A549 (cell line): ENCODE measurements at regions not wholly inside any gene's neighbourhood (a gene's known extent, or its start where the extent isn't known, plus 50 kb on each side); places are given as distances from the start of the nearest gene placed in this dataset.
"Not testable (repeated sequence)": the region's sequence is repeated elsewhere in the genome, so short reads cannot be mapped to it uniquely, and the experiment has no call there.

Experiments used
- ATAC-seq, 2 experiments: fragments of 200-7000 bp in 1 of 2; fragments of >200 bp in 1 of 2; cut with Nextera tagmentation in 1 of 2; cut with Tn5 transposase in 1 of 2; 3 replicates each; pipeline versions ENCODE4 v1.8.0 to v1.9.1; 2018 to 2020; ENCODE audit warnings: mild to moderate bottlenecking in 1 of 2, moderate library complexity in 1 of 2
- CTCF ChIA-PET: fragments of 300-600 bp; sonication (Branson Sonifier 250); formaldehyde crosslinking; extraction: SDS; loops from one replicate; lab custom pipeline; 2021; ENCODE audit warnings: antibody characterized with exemption, inconsistent platforms; lab: Yijun Ruan, JAX
- POLR2A ChIA-PET: fragments of 350-600 bp; formaldehyde crosslinking; extraction: SDS; loops from one replicate; lab custom pipeline; 2021; ENCODE audit warnings: antibody characterized with exemption, inconsistent platforms; lab: Yijun Ruan, JAX
- DNase-seq, 2 experiments: peaks; one replicate each; pipeline versions ENCODE4 v3.0.0 to v3.0.0-alpha.2; 2011 to 2016; ENCODE audit warnings: low read depth in 1 of 2, low spot score in 1 of 2
- FAIRE-seq: peaks from 2 replicates; lab custom pipeline; 2011; peaks lifted over from hg19 to GRCh38; lab: Jason Lieb, UNC
- H3K27ac ChIP-seq, 2 experiments: fragments of >200 bp; sonication (Bioruptor Twin); formaldehyde crosslinking; 3 replicates each; pipeline ENCODE4 v1.5.1; 2016 to 2017
- H3K4me1 ChIP-seq: fragments of >200 bp; sonication (Bioruptor Twin); formaldehyde crosslinking; 3 replicates; pipeline ENCODE4 v1.6.1; 2016
- H3K4me2 ChIP-seq: fragments of >200 bp; sonication (Bioruptor Twin); formaldehyde crosslinking; 3 replicates; pipeline ENCODE4 v1.6.1; 2016
- H3K4me3 ChIP-seq: fragments of >200 bp; sonication (Bioruptor Twin); formaldehyde crosslinking; 3 replicates; pipeline ENCODE4 v1.5.1; 2016
- H3K9me3 ChIP-seq: fragments of >200 bp; sonication (Bioruptor Twin); formaldehyde crosslinking; 3 replicates; pipeline ENCODE4 v1.6.1; 2016
- CBX2 ChIP-seq: fragments of 200-600 bp; sonication (generic); IDR thresholded peaks from 2 replicates; pipeline ENCODE4 v1.6.1; 2016; ENCODE audit warnings: low read depth, mild to moderate bottlenecking, borderline replicate concordance
- CBX8 ChIP-seq: fragments of 200-600 bp; sonication (generic); IDR thresholded peaks from 2 replicates; pipeline ENCODE4 v1.6.1; 2016
- CEBPB ChIP-seq, 2 experiments: fragments of >200 bp in 1 of 2; sonication (Bioruptor Twin) in 1 of 2; formaldehyde crosslinking in 1 of 2; IDR thresholded peaks; 2 replicates each; pipeline ENCODE4 v1.6.1; 2012 to 2016
- CHD4 ChIP-seq: fragments of 200-600 bp; sonication (generic); IDR thresholded peaks from 2 replicates; pipeline ENCODE4 v1.6.1; 2016; ENCODE audit warnings: antibody characterized with exemption, mild to moderate bottlenecking, borderline replicate concordance
- EHMT2 ChIP-seq: fragments of 200-600 bp; sonication (generic); IDR thresholded peaks from 2 replicates; pipeline ENCODE4 v1.6.1; 2016; ENCODE audit warnings: antibody characterized with exemption, low read depth, mild to moderate bottlenecking, moderate library complexity
- FOSL2 ChIP-seq, 2 experiments: fragments of 450-650 bp in 1 of 2; fragments of >200 bp in 1 of 2; sonication (Bioruptor Twin) in 1 of 2; formaldehyde crosslinking; IDR thresholded peaks; 2 replicates each; pipeline versions ENCODE4 v1.5.0 to v1.6.1; 2016 to 2020; ENCODE audit warnings: mild to moderate bottlenecking in 1 of 2, moderate library complexity in 1 of 2
- JUN ChIP-seq, 2 experiments: fragments of >200 bp; sonication (Bioruptor Twin); formaldehyde crosslinking; IDR thresholded peaks; 2 replicates in 1 of 2; 3 replicates in 1 of 2; pipeline ENCODE4 v1.6.1; 2016 to 2017
- POLR2AphosphoS2 ChIP-seq: conservative IDR thresholded peaks from 2 replicates; pipeline ENCODE4 v1.6.1; 2012; ENCODE audit warnings: low read length, improper control_type of control experiment, inconsistent platforms
- ZNF302 ChIP-seq: fragments of 250-450 bp; sonication (Bioruptor Pico); IDR thresholded peaks from 2 replicates; pipeline ENCODE4 v1.9.0; 2021; ENCODE audit warnings: inconsistent platforms, mild to moderate bottlenecking, moderate library complexity
- WGBS: methylation state at CpG from one replicate; pipeline ENCODE4 v1.1.6; 2017; ENCODE audit errors: missing lambda C conversion rate; 5-methylcytosine and 5-hydroxymethylcytosine counted together
- TF ChIP-seq, protein P1 (sequence below): IDR thresholded peaks from 2 replicates; pipeline ENCODE4 v1.6.1; 2012; ENCODE audit warnings: low read depth, borderline replicate concordance
- TF ChIP-seq, protein P2 (sequence below): fragments of 150-350 bp; IDR thresholded peaks from 2 replicates; pipeline ENCODE4 v1.6.1; 2014; ENCODE audit warnings: low read depth, mild to moderate bottlenecking, low read length
- TF ChIP-seq, protein P3 (sequence below): IDR thresholded peaks from 2 replicates; pipeline ENCODE4 v1.6.1; 2012

DNA sequence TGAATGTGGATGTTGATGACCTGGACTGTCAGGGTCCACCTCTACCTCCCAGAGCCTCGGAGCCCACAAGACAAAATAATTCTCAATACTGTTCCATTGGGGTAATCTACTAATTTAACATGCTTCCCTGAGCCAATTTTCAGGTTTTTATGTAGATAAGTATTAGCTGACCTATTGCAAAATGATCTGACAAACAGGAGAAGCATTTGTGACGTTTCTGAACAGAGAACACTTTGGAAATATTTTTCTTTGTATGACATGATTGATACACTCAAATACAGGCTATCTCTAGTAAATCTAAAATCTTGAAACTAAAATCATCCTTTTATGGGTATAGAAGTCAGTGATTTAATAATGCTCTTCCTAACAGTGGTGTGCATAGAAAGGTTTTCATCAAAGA lies 716.6 kb downstream of the KLHL13 start:
- POLR2A ChIA-PET = no interaction called here
- WGBS = 2% methylated on average over 2 of the region's 2 CpGs
- H3K4me2 ChIP-seq = no peak overlapping the region
- DNase-seq = no peak
- no peak overlapping the region for H3K4me3 ChIP-seq
- H3K9me3 ChIP-seq = no peaks in the 10 kb centered on the region
- FAIRE-seq = no peak
- TF ChIP-seq, protein P1, sequence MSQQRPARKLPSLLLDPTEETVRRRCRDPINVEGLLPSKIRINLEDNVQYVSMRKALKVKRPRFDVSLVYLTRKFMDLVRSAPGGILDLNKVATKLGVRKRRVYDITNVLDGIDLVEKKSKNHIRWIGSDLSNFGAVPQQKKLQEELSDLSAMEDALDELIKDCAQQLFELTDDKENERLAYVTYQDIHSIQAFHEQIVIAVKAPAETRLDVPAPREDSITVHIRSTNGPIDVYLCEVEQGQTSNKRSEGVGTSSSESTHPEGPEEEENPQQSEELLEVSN = no peak
- TF ChIP-seq ZNF302 (CRISPR knock-in tag) (no peak), FOSL2 (IDR thresholded peaks at IDR 0.05) (no peak), FOSL2 (CRISPR knock-in tag; IDR thresholded peaks at IDR 0.05) (no peak), CHD4 (no peak)
- H3K27ac ChIP-seq = no peak overlapping the region
- ATAC-seq = no peak
- CTCF ChIA-PET = no interaction called here
- no peaks in the 10 kb centered on the region for H3K4me1 ChIP-seq

DNA sequence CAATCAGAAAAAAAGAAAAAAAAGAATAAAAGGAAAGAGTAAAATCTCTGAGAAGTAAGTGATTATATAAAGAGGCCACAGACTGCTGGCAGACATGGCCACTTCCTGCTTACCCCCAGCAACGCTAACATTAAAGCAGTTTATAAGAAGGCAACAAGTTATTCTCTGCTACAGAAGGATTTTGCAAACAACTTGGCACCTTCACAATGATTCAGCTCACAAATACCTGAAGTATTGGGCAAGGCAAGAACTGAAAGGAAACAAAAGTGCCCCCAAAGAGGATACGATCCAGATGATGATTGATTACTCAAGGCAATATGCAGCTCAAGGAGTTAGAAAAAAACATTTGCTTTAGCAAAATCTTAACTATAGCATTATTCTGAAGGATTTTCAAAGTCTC lies 718.8 kb downstream of the KLHL13 start:
- H3K9me3 ChIP-seq = no peaks in the 10 kb centered on the region
- ChIA-PET POLR2A (no interaction called here), CTCF (no interaction called here)
- DNase-seq = no peak
- H3K4me1 ChIP-seq = no peaks in the 10 kb centered on the region
- H3K4me3 ChIP-seq = no peak overlapping the region
- ATAC-seq = no peak
- FAIRE-seq = no peak
- no peak overlapping the region for H3K27ac ChIP-seq
- 0% methylated on average over 2 of the region's 2 CpGs for WGBS
- no peak overlapping the region for H3K4me2 ChIP-seq
- TF ChIP-seq CBX2 = no peak
- no peak for TF ChIP-seq POLR2AphosphoS2
- TF ChIP-seq, protein P2, sequence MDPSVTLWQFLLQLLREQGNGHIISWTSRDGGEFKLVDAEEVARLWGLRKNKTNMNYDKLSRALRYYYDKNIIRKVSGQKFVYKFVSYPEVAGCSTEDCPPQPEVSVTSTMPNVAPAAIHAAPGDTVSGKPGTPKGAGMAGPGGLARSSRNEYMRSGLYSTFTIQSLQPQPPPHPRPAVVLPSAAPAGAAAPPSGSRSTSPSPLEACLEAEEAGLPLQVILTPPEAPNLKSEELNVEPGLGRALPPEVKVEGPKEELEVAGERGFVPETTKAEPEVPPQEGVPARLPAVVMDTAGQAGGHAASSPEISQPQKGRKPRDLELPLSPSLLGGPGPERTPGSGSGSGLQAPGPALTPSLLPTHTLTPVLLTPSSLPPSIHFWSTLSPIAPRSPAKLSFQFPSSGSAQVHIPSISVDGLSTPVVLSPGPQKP = no peak
- no peak for TF ChIP-seq CBX8
- no peak for TF ChIP-seq EHMT2

DNA sequence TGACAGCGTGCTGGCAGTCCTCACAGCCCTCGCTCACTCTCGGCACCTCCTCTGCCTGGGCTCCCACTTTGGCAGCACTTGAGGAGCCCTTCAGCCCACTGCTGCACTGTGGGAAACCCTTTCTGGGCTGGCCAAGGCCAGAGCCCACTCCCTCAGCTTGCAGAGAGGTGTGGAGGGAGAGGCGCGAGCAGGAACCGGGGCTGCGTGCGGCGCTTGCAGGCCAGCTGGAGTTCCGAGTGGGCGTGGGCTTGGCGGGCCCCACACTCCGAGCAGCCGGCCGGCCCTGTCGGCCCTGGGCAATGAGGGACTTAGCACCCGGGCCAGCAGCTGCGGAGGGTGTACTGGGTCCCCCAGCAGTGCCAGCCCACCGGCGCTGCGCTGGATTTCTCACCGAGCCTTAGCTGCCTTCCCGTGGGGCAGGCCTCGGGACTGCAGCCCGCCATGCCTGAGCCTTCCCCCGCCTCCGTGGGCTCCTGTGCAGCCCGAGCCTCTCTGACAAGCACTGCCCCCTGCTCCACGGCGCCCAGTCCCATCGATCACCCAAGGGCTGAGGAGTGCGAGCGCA lies 722.0 kb downstream of the KLHL13 start:
- POLR2A ChIA-PET, DNase-seq, H3K27ac ChIP-seq, H3K9me3 ChIP-seq, H3K4me1 ChIP-seq, H3K4me2 ChIP-seq, FAIRE-seq, ATAC-seq, H3K4me3 ChIP-seq, CTCF ChIA-PET: not testable (repeated sequence)
- WGBS = 34% methylated on average over 5 of the region's 33 CpGs

DNA sequence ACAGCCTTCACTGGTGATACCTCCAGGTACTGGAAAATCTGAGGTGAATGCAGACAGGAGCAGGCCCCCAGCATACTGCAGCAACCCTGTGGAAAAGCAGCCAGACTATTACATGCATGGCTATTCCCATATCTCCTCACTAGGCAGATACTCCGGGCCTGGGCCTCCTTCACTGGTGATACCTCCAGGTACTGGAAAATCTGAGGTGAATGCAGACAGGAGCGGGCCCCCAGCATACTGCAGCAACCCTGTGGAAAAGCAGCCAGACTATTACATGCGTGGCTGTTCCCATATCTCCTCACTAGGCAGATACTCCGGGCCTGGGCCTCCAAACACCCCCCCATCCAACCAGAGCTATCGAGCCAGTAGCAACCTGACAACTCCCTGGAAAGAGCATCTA lies 724.2 kb downstream of the KLHL13 start:
- WGBS = 0% methylated on average over 1 of the region's 5 CpGs
- H3K4me3 ChIP-seq, POLR2A ChIA-PET, H3K4me1 ChIP-seq, DNase-seq, FAIRE-seq, ATAC-seq, H3K4me2 ChIP-seq, H3K9me3 ChIP-seq, H3K27ac ChIP-seq, CTCF ChIA-PET: not testable (repeated sequence)

DNA sequence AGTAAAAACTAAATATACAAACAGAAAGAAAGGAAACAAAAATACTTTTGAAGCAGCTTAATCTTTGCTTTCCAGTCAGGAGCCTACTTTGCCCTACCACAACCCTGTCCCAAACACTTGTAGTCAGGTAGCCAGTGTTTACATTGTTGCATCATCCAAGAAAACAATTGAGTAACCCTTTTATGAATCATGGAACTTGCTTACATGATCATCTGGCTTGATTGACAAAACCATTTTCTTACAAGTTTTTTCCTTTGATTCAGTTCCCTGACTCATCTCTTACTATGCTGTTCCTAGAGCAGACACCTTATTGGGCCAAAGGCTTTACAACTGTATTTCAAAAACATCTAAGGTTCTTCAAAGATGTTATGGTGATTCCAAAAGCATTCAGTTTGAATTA lies 740.1 kb downstream of the KLHL13 start:
- TF ChIP-seq JUN (IDR thresholded peaks at IDR 0.05) = no peak
- TF ChIP-seq, protein P3, sequence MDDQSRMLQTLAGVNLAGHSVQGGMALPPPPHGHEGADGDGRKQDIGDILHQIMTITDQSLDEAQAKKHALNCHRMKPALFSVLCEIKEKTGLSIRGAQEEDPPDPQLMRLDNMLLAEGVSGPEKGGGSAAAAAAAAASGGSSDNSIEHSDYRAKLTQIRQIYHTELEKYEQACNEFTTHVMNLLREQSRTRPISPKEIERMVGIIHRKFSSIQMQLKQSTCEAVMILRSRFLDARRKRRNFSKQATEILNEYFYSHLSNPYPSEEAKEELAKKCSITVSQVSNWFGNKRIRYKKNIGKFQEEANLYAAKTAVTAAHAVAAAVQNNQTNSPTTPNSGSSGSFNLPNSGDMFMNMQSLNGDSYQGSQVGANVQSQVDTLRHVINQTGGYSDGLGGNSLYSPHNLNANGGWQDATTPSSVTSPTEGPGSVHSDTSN = no peak
- TF ChIP-seq POLR2AphosphoS2 = no peak
- TF ChIP-seq FOSL2 (IDR thresholded peaks at IDR 0.05) = no peak
- 0 out of 2 replicates have a peak, but pooled peaks have one; percentile 22 for TF ChIP-seq FOSL2 (CRISPR knock-in tag; IDR thresholded peaks at IDR 0.05)
- TF ChIP-seq CEBPB (IDR thresholded peaks at IDR 0.05) = peak in 1 of 2 experiments; percentile 78; a peak in 2 of 4 replicates
- DNase-seq (peak in 1 of 2 experiments; percentile 41), FAIRE-seq (no peak), ATAC-seq (no peak)
- POLR2A ChIA-PET = no interaction called here
- Histone ChIP-seq H3K27ac (no peak overlapping the region), H3K4me3 (no peak overlapping the region), H3K4me2 (no peak overlapping the region), H3K4me1 (no peaks in the 10 kb centered on the region), H3K9me3 (no peaks in the 10 kb centered on the region)
- CTCF ChIA-PET = no interaction called here
